Pons (tissue), 1 donor: ENCODE measurements at regions not wholly inside any gene's neighbourhood (a gene's known extent, or its start where the extent isn't known, plus 50 kb on each side); places are given as distances from the start of the nearest gene placed in this dataset.
A peak's percentile ranks its signal among the peaks of the same experiment; 100 is the strongest.
"Not testable (repeated sequence)": the region's sequence is repeated elsewhere in the genome, so short reads cannot be mapped to it uniquely, and the experiment has no call there.

ENCODE experiments used
- DNase-seq: peaks from one replicate; pipeline ENCODE4 v3.0.0-alpha.2; 2016; ENCODE audit warnings: low spot score

GRCh38 chr3:86887876-86888275 lies 103.1 kb downstream of the VGLL3 start:
- DNase-seq, result no peak

- DNase-seq, result no peak
Measured at GRCh38 chr3:86880066-86880465, 110.9 kb downstream of the VGLL3 start.

GRCh38 chr3:86876504-86877181 lies 114.3 kb downstream of the VGLL3 start:
- DNase-seq, result not testable (repeated sequence)

- DNase-seq, result not testable (repeated sequence)
Measured at GRCh38 chr3:86874790-86875189, 116.2 kb downstream of the VGLL3 start.

- peak; percentile 37 for DNase-seq
Measured at GRCh38 chr3:86869566-86869965, 121.4 kb downstream of the VGLL3 start.

- no peak for DNase-seq
Measured at GRCh38 chr3:86867982-86868381, 123.0 kb downstream of the VGLL3 start.

GRCh38 chr3:86865506-86865905 lies 125.4 kb downstream of the VGLL3 start:
- DNase-seq, result no peak

- no peak for DNase-seq
Measured at GRCh38 chr3:86856711-86857110, 134.2 kb downstream of the VGLL3 start.

GRCh38 chr3:86849991-86850390 lies 141.0 kb downstream of the VGLL3 start:
- DNase-seq, result no peak

- no peak for DNase-seq
Measured at GRCh38 chr3:86845726-86846125, 145.2 kb downstream of the VGLL3 start.

GRCh38 chr3:86838927-86839326 lies 152.0 kb downstream of the VGLL3 start:
- DNase-seq, result no peak

- DNase-seq, result no peak
Measured at GRCh38 chr3:86837871-86838270, 153.1 kb downstream of the VGLL3 start.

- DNase-seq, result no peak
Measured at GRCh38 chr3:86830566-86830965, 160.4 kb downstream of the VGLL3 start.

GRCh38 chr3:86828751-86829150 lies 162.2 kb downstream of the VGLL3 start:
- DNase-seq, result no peak

GRCh38 chr3:86827582-86827981 lies 163.4 kb downstream of the VGLL3 start:
- not testable (repeated sequence) for DNase-seq

- DNase-seq, result no peak
Measured at GRCh38 chr3:86826292-86826691, 164.7 kb downstream of the VGLL3 start.

- no peak for DNase-seq
Measured at GRCh38 chr3:86815880-86816279, 175.1 kb downstream of the VGLL3 start.

- peak; percentile 78 for DNase-seq
Measured at GRCh38 chr3:86814918-86815655, 175.9 kb downstream of the VGLL3 start.

- DNase-seq, result peak; percentile 96
Measured at GRCh38 chr3:86814321-86814720, 176.6 kb downstream of the VGLL3 start.

- DNase-seq, result no peak
Measured at GRCh38 chr3:86801921-86802320, 189.0 kb downstream of the VGLL3 start.

- DNase-seq, result no peak
Measured at GRCh38 chr3:86801066-86801465, 189.9 kb downstream of the VGLL3 start.

GRCh38 chr3:86800116-86800515 lies 190.8 kb downstream of the VGLL3 start:
- DNase-seq, result no peak

GRCh38 chr3:86797946-86798345 lies 193.0 kb downstream of the VGLL3 start:
- DNase-seq, result no peak
